GM06990 (cell line): ENCODE measurements at regions not wholly inside any gene's neighbourhood (a gene's known extent, or its start where the extent isn't known, plus 50 kb on each side); places are given as distances from the start of the nearest gene placed in this dataset.

ENCODE experiments used
- DNase-seq: peaks from one replicate; pipeline ENCODE4 v3.0.0-alpha.2; 2011; ENCODE audit not compliant: insufficient read length; ENCODE audit errors: extremely low read depth
- H3K27me3 ChIP-seq: replicated peaks from 2 replicates; pipeline ENCODE4 v1.6.0; 2011; ENCODE audit warnings: low read length; ENCODE audit not compliant: control insufficient read depth, insufficient read depth
- H3K36me3 ChIP-seq: 2 replicates; pipeline ENCODE4 v1.5.1; 2011; ENCODE audit warnings: low read length; ENCODE audit not compliant: control insufficient read depth, insufficient read depth
- H3K4me3 ChIP-seq: replicated peaks from 2 replicates; pipeline ENCODE4 v1.5.1; 2011; ENCODE audit warnings: low read depth, mild to moderate bottlenecking, control low read depth, low read length
- TF ChIP-seq, protein P1 (sequence below): IDR thresholded peaks from 2 replicates; pipeline ENCODE4 v1.5.1; 2011; ENCODE audit warnings: low read length, control low read depth, mild to moderate bottlenecking, inconsistent platforms; ENCODE audit not compliant: insufficient read depth, poor library complexity, severe bottlenecking

DNA sequence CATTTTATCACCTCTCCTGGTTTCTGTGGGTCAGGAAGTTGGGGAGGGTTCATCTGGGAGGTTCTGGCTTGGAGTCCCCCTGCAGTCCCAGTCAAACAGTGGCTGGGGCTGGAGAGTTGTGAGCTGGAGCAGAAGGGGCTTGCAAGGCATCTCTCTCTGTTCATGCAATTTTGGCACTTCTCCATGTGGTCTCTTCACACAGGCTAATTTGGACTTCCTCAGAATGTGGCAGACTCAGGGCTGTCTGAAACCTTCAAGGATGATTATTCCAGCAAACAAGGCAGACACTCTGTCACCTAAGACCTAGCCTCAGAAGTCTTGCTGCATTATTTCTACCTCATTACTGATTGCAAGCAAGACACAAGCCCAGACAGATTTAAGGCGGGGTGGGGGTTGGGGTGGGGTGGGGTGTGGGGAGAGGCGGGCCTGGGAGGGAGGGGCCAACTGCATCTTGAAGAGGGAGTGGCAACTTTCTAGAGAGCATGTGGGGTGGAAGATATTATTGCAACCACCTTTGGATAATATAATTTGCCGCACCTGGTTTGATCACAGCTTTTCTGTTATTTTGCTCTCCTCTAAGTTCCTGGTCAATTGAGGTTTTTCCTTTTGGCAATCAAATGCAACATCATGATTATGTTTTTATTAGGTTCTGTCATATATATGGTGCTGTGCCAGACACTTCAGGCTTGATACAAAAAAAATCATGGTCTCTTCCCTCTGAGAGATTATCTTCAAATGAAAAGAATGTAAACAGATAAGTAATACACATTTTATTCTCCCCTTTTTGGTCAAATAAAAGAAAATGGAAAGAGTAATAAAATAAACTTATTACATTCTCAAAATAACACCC, 799.5 kb downstream of the RPA4 start:
- H3K36me3 ChIP-seq: no peaks in the 10 kb centered on the region
- no peak for DNase-seq
- no peak overlapping the region for H3K4me3 ChIP-seq
- TF ChIP-seq, protein P1, sequence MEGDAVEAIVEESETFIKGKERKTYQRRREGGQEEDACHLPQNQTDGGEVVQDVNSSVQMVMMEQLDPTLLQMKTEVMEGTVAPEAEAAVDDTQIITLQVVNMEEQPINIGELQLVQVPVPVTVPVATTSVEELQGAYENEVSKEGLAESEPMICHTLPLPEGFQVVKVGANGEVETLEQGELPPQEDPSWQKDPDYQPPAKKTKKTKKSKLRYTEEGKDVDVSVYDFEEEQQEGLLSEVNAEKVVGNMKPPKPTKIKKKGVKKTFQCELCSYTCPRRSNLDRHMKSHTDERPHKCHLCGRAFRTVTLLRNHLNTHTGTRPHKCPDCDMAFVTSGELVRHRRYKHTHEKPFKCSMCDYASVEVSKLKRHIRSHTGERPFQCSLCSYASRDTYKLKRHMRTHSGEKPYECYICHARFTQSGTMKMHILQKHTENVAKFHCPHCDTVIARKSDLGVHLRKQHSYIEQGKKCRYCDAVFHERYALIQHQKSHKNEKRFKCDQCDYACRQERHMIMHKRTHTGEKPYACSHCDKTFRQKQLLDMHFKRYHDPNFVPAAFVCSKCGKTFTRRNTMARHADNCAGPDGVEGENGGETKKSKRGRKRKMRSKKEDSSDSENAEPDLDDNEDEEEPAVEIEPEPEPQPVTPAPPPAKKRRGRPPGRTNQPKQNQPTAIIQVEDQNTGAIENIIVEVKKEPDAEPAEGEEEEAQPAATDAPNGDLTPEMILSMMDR: no peak
- H3K27me3 ChIP-seq: no peaks in the 10 kb centered on the region

DNA sequence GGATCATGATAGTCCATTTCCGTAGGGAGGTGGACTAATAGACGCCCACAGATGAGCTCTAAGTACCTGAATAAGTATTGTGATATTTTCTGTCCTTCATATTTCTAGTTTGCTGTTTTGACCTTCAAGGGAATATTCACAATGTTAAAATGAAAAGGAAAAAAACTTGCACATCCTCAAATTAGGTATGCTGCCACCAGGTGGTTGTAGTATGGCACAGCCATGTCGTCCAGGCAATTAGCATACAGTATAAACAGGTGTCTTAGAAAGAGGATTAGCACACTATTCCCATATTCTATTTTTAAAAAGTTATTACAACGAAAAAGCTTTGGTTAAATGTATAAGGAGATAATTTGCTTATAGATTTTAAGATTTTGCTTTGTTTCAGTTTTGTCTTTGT, 802.0 kb downstream of the RPA4 start:
- DNase-seq: no peak

DNA sequence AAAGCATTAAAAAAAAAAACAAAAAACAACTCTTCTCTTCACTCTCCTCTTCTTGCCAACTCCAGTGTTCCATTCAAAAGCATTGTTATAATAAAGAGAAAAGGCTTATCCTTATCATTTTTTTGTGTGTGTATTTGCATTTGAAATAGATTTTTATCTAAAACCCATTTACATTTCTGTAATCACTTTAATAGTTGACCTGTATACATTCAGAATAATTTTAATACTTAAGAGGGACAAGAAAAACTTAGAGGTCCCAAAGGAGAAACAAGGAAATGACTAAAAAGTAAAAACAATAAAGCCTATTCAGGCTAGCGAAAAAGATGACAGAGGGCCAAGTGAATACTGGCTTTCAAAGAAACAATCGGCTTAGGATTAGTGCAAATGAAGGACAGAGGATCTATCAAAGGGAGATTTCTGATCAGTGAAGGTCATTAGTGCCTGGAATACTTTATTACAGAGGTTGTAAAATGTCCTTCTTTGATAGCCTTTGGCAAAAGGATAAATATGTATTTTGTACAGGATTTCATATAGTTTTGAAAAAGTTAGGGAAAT, 808.3 kb downstream of the RPA4 start:
- Histone ChIP-seq H3K4me3 (no peak overlapping the region), H3K36me3 (no peaks in the 10 kb centered on the region), H3K27me3 (no peaks in the 10 kb centered on the region)
- TF ChIP-seq, protein P1: no peak
- no peak for DNase-seq

More for the DNA sequence above, 802.0 kb downstream of the RPA4 start:
- no peaks in the 10 kb centered on the region for H3K27me3 ChIP-seq
- no peak overlapping the region for H3K4me3 ChIP-seq
- TF ChIP-seq, protein P1: peak; percentile 64
- H3K36me3 ChIP-seq: no peaks in the 10 kb centered on the region

DNA sequence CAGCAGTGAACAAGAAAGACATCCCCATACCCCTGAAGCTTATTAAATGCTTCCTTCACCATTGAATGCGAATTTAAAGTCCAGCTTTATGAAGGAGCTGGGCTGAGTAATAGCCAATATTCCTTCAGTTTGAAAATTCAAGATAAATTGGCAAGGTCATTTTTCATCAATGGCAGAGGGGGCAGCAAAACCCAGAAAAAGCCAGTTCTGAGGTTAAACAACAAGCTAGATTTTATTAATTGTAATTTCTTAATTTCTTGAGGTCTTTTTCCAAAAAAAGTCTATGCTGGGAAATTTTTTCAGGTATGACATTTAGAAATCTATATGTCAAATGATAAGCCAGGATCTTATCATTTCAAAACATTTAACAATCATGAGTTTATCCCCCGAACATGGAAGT, 808.9 kb downstream of the RPA4 start:
- Histone ChIP-seq H3K27me3 (no peaks in the 10 kb centered on the region), H3K4me3 (no peak overlapping the region), H3K36me3 (no peaks in the 10 kb centered on the region)
- TF ChIP-seq, protein P1: peak; percentile 3
- DNase-seq: no peak

DNA sequence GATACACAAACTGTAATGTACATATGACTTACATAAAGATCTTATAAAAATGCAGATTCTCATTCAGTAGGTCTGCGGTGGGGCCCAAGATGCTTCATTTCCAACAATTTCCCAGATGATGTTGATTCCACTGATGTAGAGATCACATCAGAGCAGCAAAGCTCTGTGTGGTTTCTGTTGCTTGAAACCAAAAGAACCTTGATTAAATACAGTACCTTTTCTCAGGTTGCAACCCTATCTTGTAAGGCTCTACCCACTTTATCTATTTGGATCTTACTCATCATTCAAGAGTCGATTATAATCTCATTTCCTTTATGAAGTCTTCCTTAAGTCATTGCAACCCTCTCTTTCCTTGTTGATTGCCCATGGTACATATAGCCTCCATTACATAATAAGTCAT, 816.8 kb downstream of the RPA4 start:
- Histone ChIP-seq H3K4me3 (no peak overlapping the region), H3K27me3 (no peaks in the 10 kb centered on the region), H3K36me3 (no peaks in the 10 kb centered on the region)
- TF ChIP-seq, protein P1: no peak
- no peak for DNase-seq
